Liver (tissue), 8 donors: ENCODE measurements at regions not wholly inside any gene's neighbourhood (a gene's known extent, or its start where the extent isn't known, plus 50 kb on each side); places are given as distances from the start of the nearest gene placed in this dataset.

Source experiments
- DNase-seq: peaks from one replicate; pipeline ENCODE4 v3.0.0-alpha.2; 2017; ENCODE audit warnings: low spot score
- H3K27ac ChIP-seq, 2 donors: one replicate each; pipeline ENCODE4 v1.7.0; 2013; ENCODE audit warnings: inconsistent platforms in 2 of 2, low read length in 2 of 2, control low read depth in 1 of 2, low read depth in 1 of 2, mild to moderate bottlenecking in 1 of 2
- H3K27me3 ChIP-seq, 4 donors: one replicate each; pipeline versions ENCODE4 v1.6.1 to v1.7.0; 2013; ENCODE audit warnings: low read length in 3 of 4, inconsistent platforms in 1 of 4, mild to moderate bottlenecking in 1 of 4, moderate library complexity in 1 of 4; ENCODE audit not compliant: control insufficient read depth in 4 of 4, insufficient read depth in 4 of 4
- H3K36me3 ChIP-seq, 4 donors: one replicate each; pipeline versions ENCODE4 v1.6.1 to v1.7.0; 2013; ENCODE audit warnings: low read length in 3 of 4, mild to moderate bottlenecking in 3 of 4, low read depth in 1 of 4, moderate library complexity in 1 of 4; ENCODE audit not compliant: control insufficient read depth in 4 of 4, insufficient read depth in 3 of 4
- H3K4me1 ChIP-seq, 4 donors: one replicate each; pipeline versions ENCODE4 v1.6.1 to v1.7.0; 2013; ENCODE audit warnings: low read length in 3 of 4, mild to moderate bottlenecking in 3 of 4, moderate library complexity in 1 of 4; ENCODE audit not compliant: control insufficient read depth in 4 of 4, insufficient read depth in 4 of 4
- H3K4me3 ChIP-seq, 3 donors: one replicate each; pipeline versions ENCODE4 v1.6.1 to v1.7.0; 2013; ENCODE audit warnings: low read length in 3 of 3, control low read depth in 1 of 3, low read depth in 1 of 3, mild to moderate bottlenecking in 1 of 3
- H3K9ac ChIP-seq, 2 donors: one replicate each; pipeline ENCODE4 v1.7.0; 2013; ENCODE audit warnings: low read length in 2 of 2, mild to moderate bottlenecking in 2 of 2, moderate library complexity in 2 of 2, control low read depth in 1 of 2, low read depth in 1 of 2
- H3K9me3 ChIP-seq, 4 donors: one replicate each; pipeline versions ENCODE4 v1.6.1 to v1.7.0; 2013; ENCODE audit warnings: low read length in 3 of 4; ENCODE audit not compliant: control insufficient read depth in 4 of 4
- CTCF ChIP-seq: fragments of 150-350 bp; IDR thresholded peaks from 2 replicates; pipeline ENCODE4 v1.5.1; 2017; ENCODE audit warnings: improper control_type of control experiment, low read depth, low read length; ENCODE audit not compliant: missing input control
- EGR1 ChIP-seq, 2 donors: IDR thresholded peaks; 2 replicates each; pipeline ENCODE4 v1.6.1; 2016 to 2018; ENCODE audit warnings: antibody characterized with exemption in 2 of 2, low read depth in 2 of 2
- FOXA2 ChIP-seq: IDR thresholded peaks from 2 replicates; pipeline ENCODE4 v1.6.1; 2016; ENCODE audit warnings: antibody characterized with exemption
- GABPA ChIP-seq, 2 donors: IDR thresholded peaks in 1 of 2; conservative IDR thresholded peaks in 1 of 2; 2 replicates each; pipeline ENCODE4 v1.6.1; 2016; ENCODE audit warnings: antibody characterized with exemption in 2 of 2, mild to moderate bottlenecking in 1 of 2, moderate library complexity in 1 of 2
- HNF4G ChIP-seq: IDR thresholded peaks from 2 replicates; pipeline ENCODE4 v1.6.1; 2016; ENCODE audit warnings: antibody characterized with exemption
- JUND ChIP-seq, 2 donors: IDR thresholded peaks; 2 replicates each; pipeline ENCODE4 v1.6.1; 2016; ENCODE audit warnings: antibody characterized with exemption in 2 of 2
- MAX ChIP-seq: IDR thresholded peaks from 2 replicates; pipeline ENCODE4 v1.6.1; 2016; ENCODE audit warnings: antibody characterized with exemption
- RAD21 ChIP-seq, 2 donors: IDR thresholded peaks; 2 replicates each; pipeline ENCODE4 v1.6.1; 2016; ENCODE audit warnings: antibody characterized with exemption in 2 of 2, mild to moderate bottlenecking in 2 of 2
- REST ChIP-seq: IDR thresholded peaks from 2 replicates; pipeline ENCODE4 v1.6.1; 2016; ENCODE audit warnings: antibody characterized with exemption, mild to moderate bottlenecking
- RXRA ChIP-seq, 2 donors: IDR thresholded peaks; 2 replicates each; pipeline ENCODE4 v1.6.1; 2017 to 2018; ENCODE audit warnings: antibody characterized with exemption in 2 of 2, mild to moderate bottlenecking in 1 of 2
- WGBS: extraction: QIAGEN DNeasy Blood & Tissue Kit; methylation state at CpG from one replicate; pipeline ENCODE4 v1.1.7; 2013; 5-methylcytosine and 5-hydroxymethylcytosine counted together
- donor health status: healthy.
- donor health status: healthy.
- donor health status: healthy.
- donor health status: healthy.
- donor health status: healthy.

- H3K27me3 ChIP-seq = no peaks in the 10 kb centered on the region
- no peak overlapping the region for H3K4me3 ChIP-seq
- H3K9ac ChIP-seq = no peak overlapping the region
- H3K36me3 ChIP-seq = no peaks in the 10 kb centered on the region
- peaks cover 0 to 2% (median 0%) of the 10 kb centered on the region in 4 donors for H3K4me1 ChIP-seq
- no peak for TF ChIP-seq RAD21 (IDR thresholded peaks at IDR 0.05)
- TF ChIP-seq MAX = no peak
- 67% methylated on average over 5 of the region's 5 CpGs for WGBS
- no peak for DNase-seq
- no peak overlapping the region for H3K27ac ChIP-seq
- no peaks in the 10 kb centered on the region for H3K9me3 ChIP-seq
Observed at GRCh38 chr2:194452504-194452903, 1204.5 kb upstream of the SLC39A10 start.

- Histone ChIP-seq H3K4me1 (no peaks in the 10 kb centered on the region), H3K9ac (no peak overlapping the region), H3K36me3 (no peaks in the 10 kb centered on the region), H3K27me3 (no peaks in the 10 kb centered on the region), H3K9me3 (no peaks in the 10 kb centered on the region), H3K27ac (no peak overlapping the region), H3K4me3 (no peak overlapping the region)
- no peak for DNase-seq
- 72% methylated on average over 2 of the region's 2 CpGs for WGBS
- no peak for TF ChIP-seq CTCF
- TF ChIP-seq FOXA2 = no peak
- TF ChIP-seq RXRA (IDR thresholded peaks at IDR 0.05) = no peak
- no peak for TF ChIP-seq REST
Observed at GRCh38 chr2:194445226-194445625, 1211.8 kb upstream of the SLC39A10 start.

- H3K4me1 ChIP-seq = no peaks in the 10 kb centered on the region
- H3K4me3 ChIP-seq = no peak overlapping the region
- no peak overlapping the region for H3K27ac ChIP-seq
- H3K9me3 ChIP-seq = no peaks in the 10 kb centered on the region
- H3K9ac ChIP-seq = no peak overlapping the region
- WGBS = 55% methylated on average over 1 of the region's 1 CpG
- no peaks in the 10 kb centered on the region for H3K36me3 ChIP-seq
- no peaks in the 10 kb centered on the region for H3K27me3 ChIP-seq
- no peak for DNase-seq
- TF ChIP-seq EGR1 (IDR thresholded peaks at IDR 0.05; ENCODE audit: low read depth in 2 of 2) (no peak), FOXA2 (no peak), REST (no peak), MAX (no peak), HNF4G (no peak), CTCF (no peak), GABPA (IDR thresholded peaks at IDR 0.05 in 1 of 2, conservative IDR thresholded peaks at IDR 0.05 in 1 of 2) (no peak), JUND (IDR thresholded peaks at IDR 0.05) (no peak)
Observed at GRCh38 chr2:194443926-194444325, 1213.1 kb upstream of the SLC39A10 start.
